ENCODE measurements at regions not wholly inside any gene's neighbourhood (a gene's known extent, or its start where the extent isn't known, plus 50 kb on each side); places are given as distances from the start of the nearest gene placed in this dataset.

DNA sequence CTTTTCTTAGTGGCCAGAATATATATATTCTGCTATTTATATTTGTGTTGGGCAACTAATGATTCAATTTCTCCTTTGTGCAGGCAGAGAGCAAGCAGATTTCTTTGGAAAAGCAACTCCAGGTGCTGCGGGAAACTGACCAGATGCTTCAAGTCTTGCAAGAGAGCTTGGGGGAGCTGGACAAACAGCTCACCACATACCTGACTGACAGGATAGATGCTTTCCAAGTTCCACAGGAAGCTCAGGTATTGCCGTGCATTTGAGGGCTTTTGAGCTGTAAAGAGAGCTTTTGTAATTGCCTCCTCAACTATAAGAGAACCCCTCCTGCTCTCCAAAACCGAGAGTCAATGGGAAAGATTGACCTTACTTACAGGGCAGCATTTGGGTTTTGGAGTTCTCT is 203.5 kb downstream of the UTRN start (continued):
- TF ChIP-seq, protein P1, sequence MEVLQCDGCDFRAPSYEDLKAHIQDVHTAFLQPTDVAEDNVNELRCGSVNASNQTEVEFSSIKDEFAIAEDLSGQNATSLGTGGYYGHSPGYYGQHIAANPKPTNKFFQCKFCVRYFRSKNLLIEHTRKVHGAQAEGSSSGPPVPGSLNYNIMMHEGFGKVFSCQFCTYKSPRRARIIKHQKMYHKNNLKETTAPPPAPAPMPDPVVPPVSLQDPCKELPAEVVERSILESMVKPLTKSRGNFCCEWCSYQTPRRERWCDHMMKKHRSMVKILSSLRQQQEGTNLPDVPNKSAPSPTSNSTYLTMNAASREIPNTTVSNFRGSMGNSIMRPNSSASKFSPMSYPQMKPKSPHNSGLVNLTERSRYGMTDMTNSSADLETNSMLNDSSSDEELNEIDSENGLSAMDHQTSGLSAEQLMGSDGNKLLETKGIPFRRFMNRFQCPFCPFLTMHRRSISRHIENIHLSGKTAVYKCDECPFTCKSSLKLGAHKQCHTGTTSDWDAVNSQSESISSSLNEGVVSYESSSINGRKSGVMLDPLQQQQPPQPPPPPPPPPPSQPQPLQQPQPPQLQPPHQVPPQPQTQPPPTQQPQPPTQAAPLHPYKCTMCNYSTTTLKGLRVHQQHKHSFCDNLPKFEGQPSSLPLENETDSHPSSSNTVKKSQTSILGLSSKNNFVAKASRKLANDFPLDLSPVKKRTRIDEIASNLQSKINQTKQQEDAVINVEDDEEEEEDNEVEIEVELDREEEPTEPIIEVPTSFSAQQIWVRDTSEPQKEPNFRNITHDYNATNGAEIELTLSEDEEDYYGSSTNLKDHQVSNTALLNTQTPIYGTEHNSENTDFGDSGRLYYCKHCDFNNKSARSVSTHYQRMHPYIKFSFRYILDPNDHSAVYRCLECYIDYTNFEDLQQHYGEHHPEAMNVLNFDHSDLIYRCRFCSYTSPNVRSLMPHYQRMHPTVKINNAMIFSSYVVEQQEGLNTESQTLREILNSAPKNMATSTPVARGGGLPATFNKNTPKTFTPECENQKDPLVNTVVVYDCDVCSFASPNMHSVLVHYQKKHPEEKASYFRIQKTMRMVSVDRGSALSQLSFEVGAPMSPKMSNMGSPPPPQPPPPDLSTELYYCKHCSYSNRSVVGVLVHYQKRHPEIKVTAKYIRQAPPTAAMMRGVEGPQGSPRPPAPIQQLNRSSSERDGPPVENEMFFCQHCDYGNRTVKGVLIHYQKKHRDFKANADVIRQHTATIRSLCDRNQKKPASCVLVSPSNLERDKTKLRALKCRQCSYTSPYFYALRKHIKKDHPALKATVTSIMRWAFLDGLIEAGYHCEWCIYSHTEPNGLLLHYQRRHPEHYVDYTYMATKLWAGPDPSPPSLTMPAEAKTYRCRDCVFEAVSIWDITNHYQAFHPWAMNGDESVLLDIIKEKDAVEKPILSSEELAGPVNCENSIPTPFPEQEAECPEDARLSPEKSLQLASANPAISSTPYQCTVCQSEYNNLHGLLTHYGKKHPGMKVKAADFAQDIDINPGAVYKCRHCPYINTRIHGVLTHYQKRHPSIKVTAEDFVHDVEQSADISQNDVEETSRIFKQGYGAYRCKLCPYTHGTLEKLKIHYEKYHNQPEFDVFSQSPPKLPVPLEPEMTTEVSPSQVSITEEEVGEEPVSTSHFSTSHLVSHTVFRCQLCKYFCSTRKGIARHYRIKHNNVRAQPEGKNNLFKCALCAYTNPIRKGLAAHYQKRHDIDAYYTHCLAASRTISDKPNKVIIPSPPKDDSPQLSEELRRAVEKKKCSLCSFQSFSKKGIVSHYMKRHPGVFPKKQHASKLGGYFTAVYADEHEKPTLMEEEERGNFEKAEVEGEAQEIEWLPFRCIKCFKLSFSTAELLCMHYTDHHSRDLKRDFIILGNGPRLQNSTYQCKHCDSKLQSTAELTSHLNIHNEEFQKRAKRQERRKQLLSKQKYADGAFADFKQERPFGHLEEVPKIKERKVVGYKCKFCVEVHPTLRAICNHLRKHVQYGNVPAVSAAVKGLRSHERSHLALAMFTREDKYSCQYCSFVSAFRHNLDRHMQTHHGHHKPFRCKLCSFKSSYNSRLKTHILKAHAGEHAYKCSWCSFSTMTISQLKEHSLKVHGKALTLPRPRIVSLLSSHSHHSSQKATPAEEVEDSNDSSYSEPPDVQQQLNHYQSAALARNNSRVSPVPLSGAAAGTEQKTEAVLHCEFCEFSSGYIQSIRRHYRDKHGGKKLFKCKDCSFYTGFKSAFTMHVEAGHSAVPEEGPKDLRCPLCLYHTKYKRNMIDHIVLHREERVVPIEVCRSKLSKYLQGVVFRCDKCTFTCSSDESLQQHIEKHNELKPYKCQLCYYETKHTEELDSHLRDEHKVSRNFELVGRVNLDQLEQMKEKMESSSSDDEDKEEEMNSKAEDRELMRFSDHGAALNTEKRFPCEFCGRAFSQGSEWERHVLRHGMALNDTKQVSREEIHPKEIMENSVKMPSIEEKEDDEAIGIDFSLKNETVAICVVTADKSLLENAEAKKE (CRISPR knock-in tag; IDR thresholded peaks at IDR 0.05), result no peak
- TF ChIP-seq, protein P2, sequence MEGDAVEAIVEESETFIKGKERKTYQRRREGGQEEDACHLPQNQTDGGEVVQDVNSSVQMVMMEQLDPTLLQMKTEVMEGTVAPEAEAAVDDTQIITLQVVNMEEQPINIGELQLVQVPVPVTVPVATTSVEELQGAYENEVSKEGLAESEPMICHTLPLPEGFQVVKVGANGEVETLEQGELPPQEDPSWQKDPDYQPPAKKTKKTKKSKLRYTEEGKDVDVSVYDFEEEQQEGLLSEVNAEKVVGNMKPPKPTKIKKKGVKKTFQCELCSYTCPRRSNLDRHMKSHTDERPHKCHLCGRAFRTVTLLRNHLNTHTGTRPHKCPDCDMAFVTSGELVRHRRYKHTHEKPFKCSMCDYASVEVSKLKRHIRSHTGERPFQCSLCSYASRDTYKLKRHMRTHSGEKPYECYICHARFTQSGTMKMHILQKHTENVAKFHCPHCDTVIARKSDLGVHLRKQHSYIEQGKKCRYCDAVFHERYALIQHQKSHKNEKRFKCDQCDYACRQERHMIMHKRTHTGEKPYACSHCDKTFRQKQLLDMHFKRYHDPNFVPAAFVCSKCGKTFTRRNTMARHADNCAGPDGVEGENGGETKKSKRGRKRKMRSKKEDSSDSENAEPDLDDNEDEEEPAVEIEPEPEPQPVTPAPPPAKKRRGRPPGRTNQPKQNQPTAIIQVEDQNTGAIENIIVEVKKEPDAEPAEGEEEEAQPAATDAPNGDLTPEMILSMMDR (conservative IDR thresholded peaks at IDR 0.05; ENCODE audit: low read depth in 2 of 2), result no peak
- no peak for TF ChIP-seq JUNB (IDR thresholded peaks at IDR 0.05; ENCODE audit: unreplicated experiment)
- TF ChIP-seq EZH2 (IDR thresholded peaks at IDR 0.05; ENCODE audit: low read depth, unreplicated experiment), result no peak
- TF ChIP-seq, protein P3, sequence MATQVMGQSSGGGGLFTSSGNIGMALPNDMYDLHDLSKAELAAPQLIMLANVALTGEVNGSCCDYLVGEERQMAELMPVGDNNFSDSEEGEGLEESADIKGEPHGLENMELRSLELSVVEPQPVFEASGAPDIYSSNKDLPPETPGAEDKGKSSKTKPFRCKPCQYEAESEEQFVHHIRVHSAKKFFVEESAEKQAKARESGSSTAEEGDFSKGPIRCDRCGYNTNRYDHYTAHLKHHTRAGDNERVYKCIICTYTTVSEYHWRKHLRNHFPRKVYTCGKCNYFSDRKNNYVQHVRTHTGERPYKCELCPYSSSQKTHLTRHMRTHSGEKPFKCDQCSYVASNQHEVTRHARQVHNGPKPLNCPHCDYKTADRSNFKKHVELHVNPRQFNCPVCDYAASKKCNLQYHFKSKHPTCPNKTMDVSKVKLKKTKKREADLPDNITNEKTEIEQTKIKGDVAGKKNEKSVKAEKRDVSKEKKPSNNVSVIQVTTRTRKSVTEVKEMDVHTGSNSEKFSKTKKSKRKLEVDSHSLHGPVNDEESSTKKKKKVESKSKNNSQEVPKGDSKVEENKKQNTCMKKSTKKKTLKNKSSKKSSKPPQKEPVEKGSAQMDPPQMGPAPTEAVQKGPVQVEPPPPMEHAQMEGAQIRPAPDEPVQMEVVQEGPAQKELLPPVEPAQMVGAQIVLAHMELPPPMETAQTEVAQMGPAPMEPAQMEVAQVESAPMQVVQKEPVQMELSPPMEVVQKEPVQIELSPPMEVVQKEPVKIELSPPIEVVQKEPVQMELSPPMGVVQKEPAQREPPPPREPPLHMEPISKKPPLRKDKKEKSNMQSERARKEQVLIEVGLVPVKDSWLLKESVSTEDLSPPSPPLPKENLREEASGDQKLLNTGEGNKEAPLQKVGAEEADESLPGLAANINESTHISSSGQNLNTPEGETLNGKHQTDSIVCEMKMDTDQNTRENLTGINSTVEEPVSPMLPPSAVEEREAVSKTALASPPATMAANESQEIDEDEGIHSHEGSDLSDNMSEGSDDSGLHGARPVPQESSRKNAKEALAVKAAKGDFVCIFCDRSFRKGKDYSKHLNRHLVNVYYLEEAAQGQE (IDR thresholded peaks at IDR 0.05; ENCODE audit: unreplicated experiment), result no peak
- no peak for TF ChIP-seq NANOG (IDR thresholded peaks at IDR 0.05; ENCODE audit: borderline replicate concordance)
- TF ChIP-seq ZNF331 (CRISPR knock-in tag; IDR thresholded peaks at IDR 0.05; ENCODE audit: low read depth), result no peak
- TF ChIP-seq, protein P4, sequence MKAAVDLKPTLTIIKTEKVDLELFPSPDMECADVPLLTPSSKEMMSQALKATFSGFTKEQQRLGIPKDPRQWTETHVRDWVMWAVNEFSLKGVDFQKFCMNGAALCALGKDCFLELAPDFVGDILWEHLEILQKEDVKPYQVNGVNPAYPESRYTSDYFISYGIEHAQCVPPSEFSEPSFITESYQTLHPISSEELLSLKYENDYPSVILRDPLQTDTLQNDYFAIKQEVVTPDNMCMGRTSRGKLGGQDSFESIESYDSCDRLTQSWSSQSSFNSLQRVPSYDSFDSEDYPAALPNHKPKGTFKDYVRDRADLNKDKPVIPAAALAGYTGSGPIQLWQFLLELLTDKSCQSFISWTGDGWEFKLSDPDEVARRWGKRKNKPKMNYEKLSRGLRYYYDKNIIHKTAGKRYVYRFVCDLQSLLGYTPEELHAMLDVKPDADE (IDR thresholded peaks at IDR 0.05), result no peak
- no peak for TF ChIP-seq ZNF114 (CRISPR knock-in tag; IDR thresholded peaks at IDR 0.05)

Data from GM23338 (cell line).